GM12872 (cell line): ENCODE measurements at regions not wholly inside any gene's neighbourhood (a gene's known extent, or its start where the extent isn't known, plus 50 kb on each side); places are given as distances from the start of the nearest gene placed in this dataset.

Source experiments
- CTCF ChIP-seq: IDR thresholded peaks from 3 replicates; pipeline ENCODE4 v1.5.1; 2011; ENCODE audit warnings: low read depth, mild to moderate bottlenecking, low read length, moderate library complexity; ENCODE audit not compliant: insufficient read depth

GRCh38 chr1:244106837-244107493 is 55.9 kb downstream of the ZBTB18 start:
- no peak for TF ChIP-seq CTCF

GRCh38 chr1:244111027-244111426 is 59.9 kb downstream of the ZBTB18 start:
- no peak for TF ChIP-seq CTCF

DNA sequence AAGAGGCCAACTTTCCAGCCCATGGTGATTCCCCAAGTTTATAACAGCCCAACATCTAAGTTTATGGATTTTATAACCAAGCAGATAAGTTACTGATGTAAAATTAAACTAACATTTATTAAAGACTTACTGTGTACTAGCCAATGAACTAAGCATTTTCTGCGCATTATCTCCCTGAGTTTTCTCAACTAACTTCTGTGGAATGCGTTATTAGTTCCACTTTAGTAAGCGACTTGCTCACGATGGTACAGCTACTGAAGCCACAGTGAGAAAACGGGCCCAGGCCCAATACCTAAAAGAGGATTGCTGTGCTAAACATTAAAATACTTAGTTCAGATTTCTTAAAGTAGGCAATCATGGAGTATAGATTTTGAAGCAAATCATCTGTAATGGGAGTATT is 61.0 kb downstream of the ZBTB18 start:
- TF ChIP-seq CTCF, result no peak

GRCh38 chr1:244112636-244113035 is 61.6 kb downstream of the ZBTB18 start:
- no peak for TF ChIP-seq CTCF

DNA sequence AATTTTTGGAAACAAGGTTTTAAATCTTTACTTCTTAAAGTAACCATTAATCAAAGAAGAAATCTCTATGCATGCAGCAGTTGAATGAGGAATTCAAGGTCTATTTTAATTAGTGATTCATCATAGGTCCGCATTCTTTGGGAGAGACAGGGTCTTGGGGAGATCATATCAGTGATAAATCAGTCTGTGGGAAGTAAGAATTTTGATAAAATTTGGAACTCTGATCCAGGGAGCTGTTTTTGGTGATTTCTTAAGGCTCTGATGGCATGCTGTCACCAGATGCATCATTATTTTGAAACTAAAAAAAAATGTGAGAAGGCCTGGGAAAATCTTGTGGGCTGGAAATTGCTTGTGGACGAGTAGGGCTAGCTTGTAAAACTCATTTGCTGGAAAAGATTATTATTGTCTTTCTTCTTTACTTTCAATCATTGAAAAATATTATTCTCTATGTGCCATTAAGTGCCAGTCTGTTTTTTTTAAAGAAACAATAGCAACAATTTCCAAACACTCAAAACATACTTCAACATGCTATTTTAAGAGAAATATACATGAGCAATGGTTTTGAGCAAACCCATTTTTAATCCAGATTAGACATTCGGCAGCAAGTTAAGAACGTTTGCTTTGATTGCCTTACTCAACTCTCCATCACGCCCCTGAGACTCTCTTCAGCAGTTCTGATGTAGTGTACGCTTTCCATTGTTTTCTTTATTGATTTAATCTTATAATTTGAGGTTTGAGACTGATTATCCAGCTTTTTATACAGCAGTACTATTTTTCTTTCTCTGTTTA is 62.6 kb downstream of the ZBTB18 start:
- no peak for TF ChIP-seq CTCF

DNA sequence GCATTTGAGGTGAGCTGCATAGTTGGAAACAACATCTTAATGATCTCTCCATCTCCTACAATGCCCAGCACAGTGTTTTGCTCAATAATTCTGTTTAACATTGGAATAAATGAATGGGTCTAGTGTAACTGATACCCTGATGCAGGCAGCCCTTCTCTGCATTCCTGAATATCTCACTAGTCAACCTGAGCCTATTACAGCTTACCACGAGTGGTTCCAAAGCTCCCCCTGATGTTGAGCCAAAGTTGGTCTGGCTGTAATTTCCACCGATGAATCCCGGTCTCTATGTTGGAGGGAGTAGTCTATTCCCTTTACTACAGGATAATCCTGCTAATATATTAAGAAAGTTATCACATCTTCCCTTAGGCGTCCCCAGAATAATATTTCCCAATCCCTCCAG is 63.8 kb downstream of the ZBTB18 start:
- TF ChIP-seq CTCF, result no peak

GRCh38 chr1:244116946-244117345 is 65.9 kb downstream of the ZBTB18 start:
- TF ChIP-seq CTCF, result no peak
